HEK293 (cell line): ENCODE measurements at regions not wholly inside any gene's neighbourhood (a gene's known extent, or its start where the extent isn't known, plus 50 kb on each side); places are given as distances from the start of the nearest gene placed in this dataset.

Experiments used
- CTCF ChIA-PET: fragments of 350-600 bp; formaldehyde crosslinking; extraction: SDS; loops from one replicate; lab custom pipeline; 2021; ENCODE audit warnings: antibody characterized with exemption; lab: Yijun Ruan, JAX
- POLR2A ChIA-PET: fragments of 300-600 bp; formaldehyde crosslinking; extraction: SDS; loops from one replicate; lab custom pipeline; 2020; ENCODE audit warnings: antibody characterized with exemption, inconsistent platforms; lab: Yijun Ruan, JAX
- H3K27ac ChIP-seq: fragments of 200-500 bp; sonication (Bioruptor generic); 2 replicates; pipeline ENCODE4 v1.5.1; 2014; ENCODE audit warnings: low read depth, low read length, control low read depth, inconsistent platforms; ENCODE audit errors: extremely low read depth
- H3K36me3 ChIP-seq, 2 experiments: fragments of 200-500 bp in 1 of 2; sonication (Bioruptor generic) in 1 of 2; 1 replicate in 1 of 2; 2 replicates in 1 of 2; pipeline ENCODE4 v1.5.1; 2014 to 2017; ENCODE audit warnings: inconsistent platforms in 2 of 2, low read length in 2 of 2; ENCODE audit not compliant: control insufficient read depth in 2 of 2, insufficient read depth in 1 of 2
- H3K4me1 ChIP-seq: fragments of 200-500 bp; sonication (Bioruptor generic); 2 replicates; pipeline ENCODE4 v1.5.1; 2014; ENCODE audit warnings: mild to moderate bottlenecking, low read length, inconsistent platforms; ENCODE audit not compliant: control insufficient read depth, insufficient read depth
- H3K4me3 ChIP-seq: 2 replicates; pipeline ENCODE4 v1.5.1; 2011; ENCODE audit warnings: low read depth, mild to moderate bottlenecking, control low read depth, low read length, moderate library complexity
- H3K9me3 ChIP-seq: fragments of 200-500 bp; sonication (Bioruptor generic); 2 replicates; pipeline ENCODE4 v1.5.1; 2014; ENCODE audit warnings: low read depth, low read length, inconsistent platforms; ENCODE audit not compliant: control insufficient read depth, insufficient read depth
- GLIS2 ChIP-seq: fragments of 450-650 bp; formaldehyde crosslinking; IDR thresholded peaks from 2 replicates; pipeline ENCODE4 v1.5.1; 2016; ENCODE audit warnings: missing biosample characterization, missing genetic modification characterization
- HOXA7 ChIP-seq: sonication (generic); formaldehyde crosslinking; IDR thresholded peaks from 2 replicates; pipeline ENCODE4 v1.8.1; 2022; ENCODE audit warnings: missing genetic modification reagents, borderline replicate concordance
- KLF8 ChIP-seq: fragments of 450-650 bp; formaldehyde crosslinking; IDR thresholded peaks from 2 replicates; pipeline ENCODE4 v1.5.1; 2016; ENCODE audit warnings: missing biosample characterization, missing genetic modification characterization
- REPIN1 ChIP-seq: fragments of 450-650 bp; formaldehyde crosslinking; IDR thresholded peaks from 2 replicates; pipeline ENCODE4 v1.5.1; 2017; ENCODE audit warnings: missing biosample characterization, missing genetic modification characterization, low read depth
- SALL2 ChIP-seq: fragments of 450-650 bp; formaldehyde crosslinking; IDR thresholded peaks from 2 replicates; pipeline ENCODE4 v1.5.0; 2017; ENCODE audit warnings: missing biosample characterization, mild to moderate bottlenecking, missing genetic modification characterization, borderline replicate concordance
- ZNF121 ChIP-seq: fragments of 450-650 bp; formaldehyde crosslinking; IDR thresholded peaks from 2 replicates; pipeline ENCODE4 v1.5.1; 2016; ENCODE audit warnings: missing biosample characterization, missing genetic modification characterization
- ZNF148 ChIP-seq: fragments of 450-650 bp; formaldehyde crosslinking; IDR thresholded peaks from 2 replicates; pipeline ENCODE4 v1.5.0; 2017; ENCODE audit warnings: missing biosample characterization, missing genetic modification characterization, borderline replicate concordance
- ZNF214 ChIP-seq: fragments of 450-650 bp; formaldehyde crosslinking; IDR thresholded peaks from 2 replicates; pipeline ENCODE4 v1.5.1; 2017; ENCODE audit warnings: missing biosample characterization, mild to moderate bottlenecking, missing genetic modification characterization, borderline replicate concordance
- ZNF223 ChIP-seq: fragments of 450-650 bp; formaldehyde crosslinking; IDR thresholded peaks from 2 replicates; pipeline ENCODE4 v1.5.1; 2016; ENCODE audit warnings: missing biosample characterization, missing genetic modification characterization
- ZNF473 ChIP-seq: fragments of 450-650 bp; formaldehyde crosslinking; IDR thresholded peaks from 2 replicates; pipeline ENCODE4 v1.5.1; 2017; ENCODE audit warnings: missing biosample characterization, missing genetic modification characterization
- ZNF645 ChIP-seq: fragments of 450-650 bp; formaldehyde crosslinking; IDR thresholded peaks from 2 replicates; pipeline ENCODE4; 2016; ENCODE audit warnings: missing biosample characterization, missing genetic modification characterization
- ZNF677 ChIP-seq: fragments of 450-650 bp; IDR thresholded peaks from 2 replicates; pipeline ENCODE4 v1.5.0; 2018; ENCODE audit warnings: missing biosample characterization, mild to moderate bottlenecking, missing genetic modification characterization, moderate library complexity
- ZNF704 ChIP-seq: fragments of 450-650 bp; formaldehyde crosslinking; IDR thresholded peaks from 2 replicates; pipeline ENCODE4 v1.5.1; 2016; ENCODE audit warnings: missing biosample characterization, missing genetic modification characterization
- TF ChIP-seq, protein P1 (sequence below): fragments of 450-650 bp; formaldehyde crosslinking; IDR thresholded peaks from 2 replicates; pipeline ENCODE4 v1.5.1; 2016; ENCODE audit warnings: missing biosample characterization, missing genetic modification characterization
- TF ChIP-seq, protein P2 (sequence below): fragments of 450-650 bp; formaldehyde crosslinking; IDR thresholded peaks from 2 replicates; pipeline ENCODE4 v1.5.1; 2016; ENCODE audit warnings: missing biosample characterization, missing genetic modification characterization
- TF ChIP-seq, protein P3 (sequence below): fragments of 450-650 bp; formaldehyde crosslinking; IDR thresholded peaks from 2 replicates; pipeline ENCODE4 v1.5.1; 2016; ENCODE audit warnings: missing biosample characterization, missing genetic modification characterization

DNA sequence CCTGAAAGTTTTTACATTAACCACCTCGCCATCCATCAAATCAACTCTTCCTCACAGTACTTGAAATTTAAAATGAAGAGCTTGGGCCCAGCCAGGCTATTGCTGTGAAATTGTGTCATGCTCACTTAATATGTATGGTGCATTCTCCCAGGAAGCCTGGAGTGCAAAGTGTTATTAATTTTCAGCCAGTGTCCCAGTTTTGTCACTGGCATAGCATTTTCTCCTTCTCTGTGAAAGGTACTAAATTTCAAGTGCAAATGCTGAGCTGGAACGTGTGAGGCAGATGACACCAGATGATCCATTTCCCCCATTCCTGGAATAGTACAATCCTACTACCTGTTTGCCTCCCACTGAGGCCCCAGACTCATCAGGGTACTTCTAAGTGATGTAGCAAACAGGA is 397.6 kb upstream of the ACTBL2 start:
- Histone ChIP-seq H3K36me3 (no peaks in the 10 kb centered on the region), H3K9me3 (no peaks in the 10 kb centered on the region), H3K27ac (no peak overlapping the region), H3K4me3 (no peak overlapping the region), H3K4me1 (no peaks in the 10 kb centered on the region)
- POLR2A ChIA-PET: interaction anchor here (0.6 kb wide), 1 partner anchor 60 kb away, joined by 4 read pairs; no protein-coding TSS in a partner anchor
- CTCF ChIA-PET: interaction anchor here (0.6 to 1.4 kb wide), 3 partner anchors 184 to 580 kb away, joined by 3 to 4 read pairs (median 3); no protein-coding TSS in a partner anchor
- TF ChIP-seq, protein P1, sequence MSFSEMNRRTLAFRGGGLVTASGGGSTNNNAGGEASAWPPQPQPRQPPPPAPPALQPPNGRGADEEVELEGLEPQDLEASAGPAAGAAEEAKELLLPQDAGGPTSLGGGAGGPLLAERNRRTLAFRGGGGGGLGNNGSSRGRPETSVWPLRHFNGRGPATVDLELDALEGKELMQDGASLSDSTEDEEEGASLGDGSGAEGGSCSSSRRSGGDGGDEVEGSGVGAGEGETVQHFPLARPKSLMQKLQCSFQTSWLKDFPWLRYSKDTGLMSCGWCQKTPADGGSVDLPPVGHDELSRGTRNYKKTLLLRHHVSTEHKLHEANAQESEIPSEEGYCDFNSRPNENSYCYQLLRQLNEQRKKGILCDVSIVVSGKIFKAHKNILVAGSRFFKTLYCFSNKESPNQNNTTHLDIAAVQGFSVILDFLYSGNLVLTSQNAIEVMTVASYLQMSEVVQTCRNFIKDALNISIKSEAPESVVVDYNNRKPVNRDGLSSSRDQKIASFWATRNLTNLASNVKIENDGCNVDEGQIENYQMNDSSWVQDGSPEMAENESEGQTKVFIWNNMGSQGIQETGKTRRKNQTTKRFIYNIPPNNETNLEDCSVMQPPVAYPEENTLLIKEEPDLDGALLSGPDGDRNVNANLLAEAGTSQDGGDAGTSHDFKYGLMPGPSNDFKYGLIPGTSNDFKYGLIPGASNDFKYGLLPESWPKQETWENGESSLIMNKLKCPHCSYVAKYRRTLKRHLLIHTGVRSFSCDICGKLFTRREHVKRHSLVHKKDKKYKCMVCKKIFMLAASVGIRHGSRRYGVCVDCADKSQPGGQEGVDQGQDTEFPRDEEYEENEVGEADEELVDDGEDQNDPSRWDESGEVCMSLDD (tag by site-specific recombination): no peak
- no peak for TF ChIP-seq ZNF214 (tag by site-specific recombination)
- TF ChIP-seq ZNF677 (tag by site-specific recombination): no peak
- no peak for TF ChIP-seq KLF8 (tag by site-specific recombination)
- TF ChIP-seq, protein P2, sequence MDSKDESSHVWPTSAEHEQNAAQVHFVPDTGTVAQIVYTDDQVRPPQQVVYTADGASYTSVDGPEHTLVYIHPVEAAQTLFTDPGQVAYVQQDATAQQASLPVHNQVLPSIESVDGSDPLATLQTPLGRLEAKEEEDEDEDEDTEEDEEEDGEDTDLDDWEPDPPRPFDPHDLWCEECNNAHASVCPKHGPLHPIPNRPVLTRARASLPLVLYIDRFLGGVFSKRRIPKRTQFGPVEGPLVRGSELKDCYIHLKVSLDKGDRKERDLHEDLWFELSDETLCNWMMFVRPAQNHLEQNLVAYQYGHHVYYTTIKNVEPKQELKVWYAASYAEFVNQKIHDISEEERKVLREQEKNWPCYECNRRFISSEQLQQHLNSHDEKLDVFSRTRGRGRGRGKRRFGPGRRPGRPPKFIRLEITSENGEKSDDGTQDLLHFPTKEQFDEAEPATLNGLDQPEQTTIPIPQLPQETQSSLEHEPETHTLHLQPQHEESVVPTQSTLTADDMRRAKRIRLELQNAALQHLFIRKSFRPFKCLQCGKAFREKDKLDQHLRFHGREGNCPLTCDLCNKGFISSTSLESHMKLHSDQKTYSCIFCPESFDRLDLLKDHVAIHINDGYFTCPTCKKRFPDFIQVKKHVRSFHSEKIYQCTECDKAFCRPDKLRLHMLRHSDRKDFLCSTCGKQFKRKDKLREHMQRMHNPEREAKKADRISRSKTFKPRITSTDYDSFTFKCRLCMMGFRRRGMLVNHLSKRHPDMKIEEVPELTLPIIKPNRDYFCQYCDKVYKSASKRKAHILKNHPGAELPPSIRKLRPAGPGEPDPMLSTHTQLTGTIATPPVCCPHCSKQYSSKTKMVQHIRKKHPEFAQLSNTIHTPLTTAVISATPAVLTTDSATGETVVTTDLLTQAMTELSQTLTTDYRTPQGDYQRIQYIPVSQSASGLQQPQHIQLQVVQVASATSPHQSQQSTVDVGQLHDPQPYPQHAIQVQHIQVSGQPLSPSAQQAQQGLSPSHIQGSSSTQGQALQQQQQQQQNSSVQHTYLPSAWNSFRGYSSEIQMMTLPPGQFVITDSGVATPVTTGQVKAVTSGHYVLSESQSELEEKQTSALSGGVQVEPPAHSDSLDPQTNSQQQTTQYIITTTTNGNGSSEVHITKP (tag by site-specific recombination): peak; percentile 48; the same call in 1 of the 2 replicates
- TF ChIP-seq ZNF121 (tag by site-specific recombination): no peak
- no peak for TF ChIP-seq ZNF645 (tag by site-specific recombination)

DNA sequence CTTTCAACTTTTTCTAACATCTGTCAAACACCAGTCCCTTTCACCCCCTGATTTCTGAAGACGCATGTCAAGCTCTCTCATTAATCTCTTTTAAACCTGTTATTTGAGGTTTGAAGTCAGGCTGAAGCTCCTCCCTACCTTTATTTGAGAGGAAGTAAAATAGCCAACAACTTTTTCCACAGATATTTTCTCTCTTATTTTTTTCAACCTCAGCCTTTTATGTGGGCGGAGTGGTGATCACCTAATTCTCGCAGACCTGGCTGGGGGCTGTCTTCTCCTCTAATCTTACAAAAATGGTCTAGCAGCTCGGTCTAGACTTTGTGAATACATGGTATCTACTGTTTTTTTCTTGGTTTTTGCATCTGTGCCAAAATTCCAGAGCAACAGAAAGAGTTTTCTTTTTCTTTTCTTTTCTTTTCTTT is 395.7 kb upstream of the ACTBL2 start:
- ChIA-PET CTCF (interaction anchor here (0.6 to 2.0 kb wide), 3 partner anchors 9 to 585 kb away, joined by 4 to 8 read pairs (median 7); no protein-coding TSS in a partner anchor), POLR2A (no interaction called here)
- no peak overlapping the region for H3K27ac ChIP-seq
- H3K4me1 ChIP-seq: no peaks in the 10 kb centered on the region
- H3K4me3 ChIP-seq: no peak overlapping the region
- no peaks in the 10 kb centered on the region for H3K9me3 ChIP-seq
- H3K36me3 ChIP-seq: no peaks in the 10 kb centered on the region
- TF ChIP-seq ZNF223 (no peak), ZNF473 (tag by site-specific recombination) (no peak), HOXA7 (no peak), GLIS2 (tag by site-specific recombination) (no peak), REPIN1 (tag by site-specific recombination) (no peak), SALL2 (no peak), ZNF148 (tag by site-specific recombination) (no peak), ZNF704 (no peak)
- TF ChIP-seq, protein P2 (tag by site-specific recombination): no peak
- TF ChIP-seq, protein P3, sequence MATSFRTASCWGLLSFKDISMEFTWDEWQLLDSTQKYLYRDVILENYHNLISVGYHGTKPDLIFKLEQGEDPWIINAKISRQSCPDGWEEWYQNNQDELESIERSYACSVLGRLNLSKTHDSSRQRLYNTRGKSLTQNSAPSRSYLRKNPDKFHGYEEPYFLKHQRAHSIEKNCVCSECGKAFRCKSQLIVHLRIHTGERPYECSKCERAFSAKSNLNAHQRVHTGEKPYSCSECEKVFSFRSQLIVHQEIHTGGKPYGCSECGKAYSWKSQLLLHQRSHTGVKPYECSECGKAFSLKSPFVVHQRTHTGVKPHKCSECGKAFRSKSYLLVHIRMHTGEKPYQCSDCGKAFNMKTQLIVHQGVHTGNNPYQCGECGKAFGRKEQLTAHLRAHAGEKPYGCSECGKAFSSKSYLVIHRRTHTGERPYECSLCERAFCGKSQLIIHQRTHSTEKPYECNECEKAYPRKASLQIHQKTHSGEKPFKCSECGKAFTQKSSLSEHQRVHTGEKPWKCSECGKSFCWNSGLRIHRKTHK (tag by site-specific recombination): no peak
